ENCODE measurements at regions not wholly inside any gene's neighbourhood (a gene's known extent, or its start where the extent isn't known, plus 50 kb on each side); places are given as distances from the start of the nearest gene placed in this dataset.

GRCh38 chr2:8478471-8478793 is 203.4 kb upstream of the ID2 start:
- no peak for TF ChIP-seq CTCF (IDR thresholded peaks at IDR 0.05)
- TF ChIP-seq POLR2A (IDR thresholded peaks at IDR 0.05): no peak
- H3K9me3 ChIP-seq: no peaks in the 10 kb centered on the region
- H3K36me3 ChIP-seq: no peaks in the 10 kb centered on the region
- intact Hi-C loops (cut with DNase I): loop anchor here in 4 of 10 donors (2.0 to 5.0 kb wide), 3 partner anchors 199 to 204 kb away; partner anchors contain the start of gene ID2 (in 3 of the 4)
- peak overlapping the region in 2 of 12 donors; percentile 41 to 82 for H3K27ac ChIP-seq
- 65 to 83% (median 75%) methylated on average over 4 of the region's 4 CpGs for WGBS, 4 donors
- peaks cover 0 to 76% (median 20%) of the 10 kb centered on the region in 12 donors for H3K4me1 ChIP-seq
- no peak overlapping the region for H3K4me3 ChIP-seq
- DNase-seq (no peak), ATAC-seq (no peak)
- H3K27me3 ChIP-seq: no peaks in the 10 kb centered on the region

- TF ChIP-seq CTCF (IDR thresholded peaks at IDR 0.05) (peak in 4 of 12 donors; percentile 17 to 36 (median 32)), POLR2A (IDR thresholded peaks at IDR 0.05) (no peak)
- Histone ChIP-seq H3K4me1 (peaks cover 0 to 76% (median 20%) of the 10 kb centered on the region in 12 donors), H3K36me3 (no peaks in the 10 kb centered on the region), H3K4me3 (no peak overlapping the region), H3K27me3 (no peaks in the 10 kb centered on the region), H3K9me3 (no peaks in the 10 kb centered on the region), H3K27ac (peak overlapping the region in 6 of 12 donors; percentile 6 to 61 (median 42))
- ATAC-seq: peak; percentile 93 to 98 (median 96)
- intact Hi-C loops (cut with DNase I): loop anchor here in 4 of 10 donors (2.0 to 5.0 kb wide), 3 partner anchors 198 to 204 kb away; partner anchors contain the start of gene ID2 (in 3 of the 4)
- 32 to 47% (median 37%) methylated on average over 12 of the region's 12 CpGs for WGBS, 4 donors
- peak in 4 of 5 donors; percentile 52 to 78 (median 64) for DNase-seq
Measured at GRCh38 chr2:8479298-8479697, 202.6 kb upstream of the ID2 start.

GRCh38 chr2:8480915-8481314 is 200.9 kb upstream of the ID2 start:
- ATAC-seq (no peak), DNase-seq (no peak)
- Histone ChIP-seq H3K9me3 (no peaks in the 10 kb centered on the region), H3K4me1 (peaks cover 0 to 63% (median 20%) of the 10 kb centered on the region in 12 donors), H3K27ac (peak overlapping the region in 1 of 12 donors; percentile 37), H3K36me3 (no peaks in the 10 kb centered on the region), H3K4me3 (no peak overlapping the region), H3K27me3 (no peaks in the 10 kb centered on the region)
- intact Hi-C loops (cut with DNase I): loop anchor here in 1 of 10 donors (10.0 kb wide), 1 partner anchor 204 kb away; the partner anchor contains the start of gene ID2
- no peak for TF ChIP-seq CTCF (IDR thresholded peaks at IDR 0.05)
- no peak for TF ChIP-seq POLR2A (IDR thresholded peaks at IDR 0.05)
- WGBS, 4 donors: 14 to 65% (median 44%) methylated on average over 3 to 5 of the region's 5 CpGs

GRCh38 chr2:8481463-8482009 is 200.3 kb upstream of the ID2 start:
- H3K36me3 ChIP-seq: no peaks in the 10 kb centered on the region
- no peak for ATAC-seq
- intact Hi-C loops (cut with DNase I): loop anchor here in 1 of 10 donors (10.0 kb wide), 1 partner anchor 203 kb away; the partner anchor contains the start of gene ID2
- H3K4me3 ChIP-seq: no peak overlapping the region
- no peaks in the 10 kb centered on the region for H3K9me3 ChIP-seq
- TF ChIP-seq POLR2A (IDR thresholded peaks at IDR 0.05) (no peak), CTCF (IDR thresholded peaks at IDR 0.05) (no peak)
- peaks cover 0 to 64% (median 19%) of the 10 kb centered on the region in 12 donors for H3K4me1 ChIP-seq
- 77 to 90% (median 84%) methylated on average over 5 to 6 of the region's 6 CpGs for WGBS, 4 donors
- no peak for DNase-seq
- H3K27me3 ChIP-seq: no peaks in the 10 kb centered on the region
- peak overlapping the region in 1 of 12 donors; percentile 37 for H3K27ac ChIP-seq

All from heart left ventricle (tissue), 16 donors.